Right lobe of liver (tissue), 4 donors: ENCODE measurements at regions not wholly inside any gene's neighbourhood (a gene's known extent, or its start where the extent isn't known, plus 50 kb on each side); places are given as distances from the start of the nearest gene placed in this dataset.

Experiments
- POLR2A ChIP-seq: fragments of 450-650 bp; IDR thresholded peaks from one replicate; pipeline ENCODE4 v1.6.1; 2017; ENCODE audit warnings: antibody characterized with exemption, mild to moderate bottlenecking
- TF ChIP-seq, protein P1 (sequence below), 4 donors: fragments of 200-600 bp in 3 of 4; fragments of 450-650 bp in 1 of 4; IDR thresholded peaks; one replicate each; pipeline versions ENCODE4 v1.5.1 to v1.8.0; 2016 to 2022; ENCODE audit warnings: antibody characterized with exemption in 4 of 4, mild to moderate bottlenecking in 2 of 4
- donor health status: DM: no; HTN: no; CAD: no.
- donor health status: DM: no; HTN: no; CAD: no.
- donor health status: DM: no; HTN: yes; CAD: no.

DNA sequence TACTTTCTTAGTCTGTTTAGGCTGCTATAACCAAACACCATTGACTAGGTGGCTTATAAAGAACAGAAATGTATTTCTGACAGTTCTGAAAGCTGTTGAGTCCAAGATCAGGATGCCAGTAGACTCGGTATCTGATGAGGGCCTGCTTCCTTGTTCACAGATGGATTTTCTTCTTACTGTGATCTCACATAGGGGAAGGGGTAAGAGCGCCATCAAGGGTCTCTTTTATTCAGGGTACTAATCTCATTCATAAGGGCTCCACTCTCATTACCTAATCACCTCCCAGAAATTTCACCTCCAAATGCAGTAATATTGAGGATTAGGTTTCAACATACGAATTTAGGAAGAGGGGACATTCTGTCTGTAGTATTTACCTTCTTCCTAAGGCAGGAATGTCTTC, 384.0 kb upstream of the DMAC1 start:
- TF ChIP-seq, protein P1, sequence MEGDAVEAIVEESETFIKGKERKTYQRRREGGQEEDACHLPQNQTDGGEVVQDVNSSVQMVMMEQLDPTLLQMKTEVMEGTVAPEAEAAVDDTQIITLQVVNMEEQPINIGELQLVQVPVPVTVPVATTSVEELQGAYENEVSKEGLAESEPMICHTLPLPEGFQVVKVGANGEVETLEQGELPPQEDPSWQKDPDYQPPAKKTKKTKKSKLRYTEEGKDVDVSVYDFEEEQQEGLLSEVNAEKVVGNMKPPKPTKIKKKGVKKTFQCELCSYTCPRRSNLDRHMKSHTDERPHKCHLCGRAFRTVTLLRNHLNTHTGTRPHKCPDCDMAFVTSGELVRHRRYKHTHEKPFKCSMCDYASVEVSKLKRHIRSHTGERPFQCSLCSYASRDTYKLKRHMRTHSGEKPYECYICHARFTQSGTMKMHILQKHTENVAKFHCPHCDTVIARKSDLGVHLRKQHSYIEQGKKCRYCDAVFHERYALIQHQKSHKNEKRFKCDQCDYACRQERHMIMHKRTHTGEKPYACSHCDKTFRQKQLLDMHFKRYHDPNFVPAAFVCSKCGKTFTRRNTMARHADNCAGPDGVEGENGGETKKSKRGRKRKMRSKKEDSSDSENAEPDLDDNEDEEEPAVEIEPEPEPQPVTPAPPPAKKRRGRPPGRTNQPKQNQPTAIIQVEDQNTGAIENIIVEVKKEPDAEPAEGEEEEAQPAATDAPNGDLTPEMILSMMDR (IDR thresholded peaks at IDR 0.05) = no peak
- TF ChIP-seq POLR2A = no peak
